ENCODE measurements at regions not wholly inside any gene's neighbourhood (a gene's known extent, or its start where the extent isn't known, plus 50 kb on each side); places are given as distances from the start of the nearest gene placed in this dataset.
"Not testable (repeated sequence)": the region's sequence is repeated elsewhere in the genome, so short reads cannot be mapped to it uniquely, and the experiment has no call there.

GRCh38 chr4:11701966-11702725 is 273.5 kb upstream of the HS3ST1 start:
- no peak for DNase-seq (ENCODE audit: low read depth in 3 of 3, low spot score in 2 of 3)

- DNase-seq (ENCODE audit: low read depth in 3 of 3, low spot score in 2 of 3) = no peak
Measured at GRCh38 chr4:11700751-11701226, 272.1 kb upstream of the HS3ST1 start.

GRCh38 chr4:11698846-11699590 is 270.3 kb upstream of the HS3ST1 start:
- no peak for DNase-seq (ENCODE audit: low read depth in 3 of 3, low spot score in 2 of 3)

- no peak for DNase-seq (ENCODE audit: low read depth in 3 of 3, low spot score in 2 of 3)
Measured at GRCh38 chr4:11698033-11698432, 269.3 kb upstream of the HS3ST1 start.

GRCh38 chr4:11693693-11694092 is 265.0 kb upstream of the HS3ST1 start:
- DNase-seq (ENCODE audit: low read depth in 3 of 3, low spot score in 2 of 3) = no peak

- no peak for DNase-seq (ENCODE audit: low read depth in 3 of 3, low spot score in 2 of 3)
Measured at GRCh38 chr4:11691236-11691635, 262.5 kb upstream of the HS3ST1 start.

- DNase-seq (ENCODE audit: low read depth in 3 of 3, low spot score in 2 of 3) = no peak
Measured at GRCh38 chr4:11687727-11688126, 259.0 kb upstream of the HS3ST1 start.

- no peak for DNase-seq (ENCODE audit: low read depth in 3 of 3, low spot score in 2 of 3)
Measured at GRCh38 chr4:11685481-11685880, 256.8 kb upstream of the HS3ST1 start.

- no peak for DNase-seq (ENCODE audit: low read depth in 3 of 3, low spot score in 2 of 3)
Measured at GRCh38 chr4:11675051-11675800, 246.5 kb upstream of the HS3ST1 start.

- DNase-seq (ENCODE audit: low read depth in 3 of 3, low spot score in 2 of 3) = no peak
Measured at GRCh38 chr4:11670304-11670703, 241.6 kb upstream of the HS3ST1 start.

- DNase-seq (ENCODE audit: low read depth in 3 of 3, low spot score in 2 of 3) = no peak
Measured at GRCh38 chr4:11669156-11669555, 240.5 kb upstream of the HS3ST1 start.

- DNase-seq (ENCODE audit: low read depth in 3 of 3, low spot score in 2 of 3) = no peak
Measured at GRCh38 chr4:11663114-11663513, 234.4 kb upstream of the HS3ST1 start.

GRCh38 chr4:11650801-11651596 is 222.3 kb upstream of the HS3ST1 start:
- DNase-seq (ENCODE audit: low read depth in 3 of 3, low spot score in 2 of 3) = no peak

- DNase-seq (ENCODE audit: low read depth in 3 of 3, low spot score in 2 of 3) = no peak
Measured at GRCh38 chr4:11647433-11647832, 218.7 kb upstream of the HS3ST1 start.

- DNase-seq (ENCODE audit: low read depth in 3 of 3, low spot score in 2 of 3) = not testable (repeated sequence)
Measured at GRCh38 chr4:11643081-11643480, 214.4 kb upstream of the HS3ST1 start.

- no peak for DNase-seq (ENCODE audit: low read depth in 3 of 3, low spot score in 2 of 3)
Measured at GRCh38 chr4:11640584-11640983, 211.9 kb upstream of the HS3ST1 start.

GRCh38 chr4:11636551-11636950 is 207.9 kb upstream of the HS3ST1 start:
- no peak for DNase-seq (ENCODE audit: low read depth in 3 of 3, low spot score in 2 of 3)

- DNase-seq (ENCODE audit: low read depth in 3 of 3, low spot score in 2 of 3) = no peak
Measured at GRCh38 chr4:11636031-11636430, 207.3 kb upstream of the HS3ST1 start.

- no peak for DNase-seq (ENCODE audit: low read depth in 3 of 3, low spot score in 2 of 3)
Measured at GRCh38 chr4:11635342-11635741, 206.6 kb upstream of the HS3ST1 start.

GRCh38 chr4:11634283-11634682 is 205.6 kb upstream of the HS3ST1 start:
- DNase-seq (ENCODE audit: low read depth in 3 of 3, low spot score in 2 of 3) = no peak

GRCh38 chr4:11633430-11633829 is 204.7 kb upstream of the HS3ST1 start:
- DNase-seq (ENCODE audit: low read depth in 3 of 3, low spot score in 2 of 3) = no peak

All from right renal cortex interstitium (tissue), 3 donors.